Liver (tissue), 2 donors: ENCODE measurements at regions not wholly inside any gene's neighbourhood (a gene's known extent, or its start where the extent isn't known, plus 50 kb on each side); places are given as distances from the start of the nearest gene placed in this dataset.

Experiments
- CTCF ChIP-seq: fragments of 150-350 bp; IDR thresholded peaks from 2 replicates; pipeline ENCODE4 v1.5.1; 2017; ENCODE audit warnings: improper control_type of control experiment, low read depth, low read length; ENCODE audit not compliant: missing input control
- TF ChIP-seq, protein P1 (sequence below): IDR thresholded peaks from 2 replicates; pipeline ENCODE4 v1.6.1; 2016; ENCODE audit warnings: antibody characterized with exemption
- donor health status: healthy.

DNA sequence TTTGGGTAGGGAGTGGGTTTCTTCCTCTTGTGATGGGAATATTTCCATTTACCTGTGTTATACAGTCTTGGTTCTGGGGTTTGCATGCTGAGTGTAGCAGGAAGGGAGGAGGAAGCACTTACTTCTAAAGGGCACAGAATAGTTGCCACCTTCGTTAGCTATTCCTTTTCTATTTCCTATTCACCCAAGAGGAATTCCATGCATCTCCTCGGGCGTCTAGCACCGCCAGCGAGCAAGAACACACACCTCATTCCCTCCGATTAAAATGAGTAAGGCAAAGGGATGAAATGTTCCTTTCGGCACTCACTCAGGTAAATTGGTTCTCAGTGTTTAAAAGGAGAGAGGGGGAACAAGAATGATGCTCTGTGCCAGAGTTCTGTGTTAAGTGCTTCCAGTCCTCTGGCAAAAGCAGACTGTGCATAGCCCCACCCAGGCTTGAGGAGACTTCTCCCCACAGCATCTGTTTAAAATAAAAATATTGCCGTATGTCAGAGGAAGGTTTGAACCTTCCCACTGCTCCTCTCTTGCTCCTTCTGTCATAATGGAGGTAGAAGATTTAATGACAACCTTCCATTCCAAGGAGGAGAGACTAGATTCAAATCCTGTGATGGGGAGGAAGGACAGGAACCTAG, 351.4 kb downstream of the PTTG2 start:
- no peak for TF ChIP-seq CTCF
- TF ChIP-seq, protein P1, sequence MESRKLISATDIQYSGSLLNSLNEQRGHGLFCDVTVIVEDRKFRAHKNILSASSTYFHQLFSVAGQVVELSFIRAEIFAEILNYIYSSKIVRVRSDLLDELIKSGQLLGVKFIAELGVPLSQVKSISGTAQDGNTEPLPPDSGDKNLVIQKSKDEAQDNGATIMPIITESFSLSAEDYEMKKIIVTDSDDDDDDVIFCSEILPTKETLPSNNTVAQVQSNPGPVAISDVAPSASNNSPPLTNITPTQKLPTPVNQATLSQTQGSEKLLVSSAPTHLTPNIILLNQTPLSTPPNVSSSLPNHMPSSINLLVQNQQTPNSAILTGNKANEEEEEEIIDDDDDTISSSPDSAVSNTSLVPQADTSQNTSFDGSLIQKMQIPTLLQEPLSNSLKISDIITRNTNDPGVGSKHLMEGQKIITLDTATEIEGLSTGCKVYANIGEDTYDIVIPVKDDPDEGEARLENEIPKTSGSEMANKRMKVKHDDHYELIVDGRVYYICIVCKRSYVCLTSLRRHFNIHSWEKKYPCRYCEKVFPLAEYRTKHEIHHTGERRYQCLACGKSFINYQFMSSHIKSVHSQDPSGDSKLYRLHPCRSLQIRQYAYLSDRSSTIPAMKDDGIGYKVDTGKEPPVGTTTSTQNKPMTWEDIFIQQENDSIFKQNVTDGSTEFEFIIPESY: no peak
